ENCODE measurements at regions not wholly inside any gene's neighbourhood (a gene's known extent, or its start where the extent isn't known, plus 50 kb on each side); places are given as distances from the start of the nearest gene placed in this dataset.

DNA sequence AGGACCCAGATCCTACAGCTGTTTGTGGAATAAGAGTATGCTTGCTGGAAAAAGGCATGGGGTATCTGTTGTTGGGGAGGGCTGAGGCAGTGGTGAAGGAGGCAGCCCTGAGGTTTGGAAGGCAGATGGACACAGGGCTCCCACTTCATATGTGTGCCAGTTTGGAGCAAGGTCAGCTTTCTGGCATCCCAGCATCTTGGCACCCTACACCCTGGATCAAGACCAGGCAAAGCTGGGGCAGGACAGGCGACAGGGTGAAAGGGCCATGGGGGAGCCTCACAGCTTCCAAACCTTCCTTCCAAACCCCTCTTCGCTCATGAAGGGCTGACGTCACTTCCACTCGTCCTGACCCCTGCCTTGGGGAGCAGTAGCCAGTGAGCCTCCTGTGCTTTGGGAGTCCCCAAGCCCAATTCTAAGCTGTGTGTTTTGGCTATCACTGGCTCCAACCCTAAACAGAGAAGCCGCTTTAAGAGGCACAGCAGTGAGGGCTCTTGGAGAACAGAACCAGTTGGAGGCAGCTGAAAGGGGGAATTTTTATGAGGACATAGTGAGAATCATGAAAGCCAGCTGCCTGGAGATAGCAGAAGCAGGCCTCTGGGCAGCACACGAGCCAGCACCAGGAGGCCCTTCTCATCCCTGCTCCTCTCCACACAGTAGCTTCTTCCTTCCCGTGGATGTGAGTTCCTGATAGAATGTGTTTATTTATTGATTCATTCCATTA, 448.6 kb upstream of the CDH4 start:
- DNase-seq (ENCODE audit: low spot score): no peak

DNA sequence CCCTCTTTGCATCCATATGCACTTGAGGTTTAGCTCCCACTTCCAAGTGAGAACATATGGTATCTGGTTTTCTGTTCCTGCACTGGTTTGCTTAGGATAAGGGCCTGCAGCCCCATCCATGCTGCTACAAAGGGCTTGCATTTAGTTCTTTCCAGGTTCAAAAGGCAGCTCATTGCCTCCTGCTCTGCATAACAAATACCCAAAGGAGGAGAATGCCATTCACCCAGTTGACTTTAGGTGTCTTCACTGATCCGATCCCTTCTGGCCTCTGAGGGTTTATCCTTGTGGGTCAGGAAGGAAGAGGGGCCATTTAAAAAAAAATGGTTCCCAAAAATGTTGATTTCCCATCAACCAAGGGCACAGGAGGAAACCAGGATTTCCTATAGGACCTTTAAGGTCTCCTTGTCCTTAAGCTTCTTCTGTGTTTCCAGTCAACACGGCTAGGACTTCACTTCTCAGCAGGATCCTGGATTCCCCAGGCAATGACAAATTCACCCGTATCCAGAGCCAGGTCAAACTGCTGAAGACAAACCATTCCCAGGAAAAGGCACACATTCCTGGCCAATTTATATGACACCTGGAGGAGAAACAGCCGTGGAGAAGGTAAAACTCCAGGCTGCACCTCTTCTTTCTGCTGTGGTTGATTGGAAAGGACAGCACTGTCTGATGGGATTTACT, 447.7 kb upstream of the CDH4 start:
- no peak for DNase-seq (ENCODE audit: low spot score)

DNA sequence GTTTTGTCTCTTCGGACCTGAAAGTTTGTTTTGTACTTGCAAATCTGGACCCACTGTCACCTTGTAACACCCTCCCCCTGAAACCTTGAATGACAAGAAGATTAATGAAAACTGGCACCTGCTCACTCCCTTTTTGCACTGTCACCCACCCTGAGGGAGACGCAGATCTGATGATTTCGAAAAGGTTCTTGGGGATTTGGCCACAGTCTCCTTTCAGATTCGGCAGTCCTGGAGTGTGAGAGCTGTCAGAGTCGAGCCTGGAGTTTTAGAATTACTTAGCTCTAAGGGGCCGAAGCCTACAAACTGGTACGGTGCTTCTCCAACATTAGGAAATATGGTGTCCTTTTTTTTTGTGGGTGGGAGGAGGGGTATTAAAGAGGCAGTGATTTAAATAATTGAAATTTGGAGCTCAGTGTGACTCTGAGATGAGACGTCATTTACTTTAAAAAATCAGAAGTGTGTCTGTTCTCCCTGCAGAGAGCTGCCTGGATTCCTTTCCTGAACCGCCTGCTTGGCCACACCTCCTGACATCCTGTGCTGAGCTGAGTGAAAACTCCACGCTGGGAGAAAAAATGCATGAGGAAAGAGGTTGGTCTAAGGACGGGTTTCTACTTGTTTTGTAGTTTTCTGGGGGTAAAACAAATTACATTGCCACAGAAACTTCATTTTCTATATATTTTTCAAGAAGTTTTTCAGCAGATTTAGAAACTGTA, 447.0 kb upstream of the CDH4 start:
- no peak for DNase-seq (ENCODE audit: low spot score)

DNA sequence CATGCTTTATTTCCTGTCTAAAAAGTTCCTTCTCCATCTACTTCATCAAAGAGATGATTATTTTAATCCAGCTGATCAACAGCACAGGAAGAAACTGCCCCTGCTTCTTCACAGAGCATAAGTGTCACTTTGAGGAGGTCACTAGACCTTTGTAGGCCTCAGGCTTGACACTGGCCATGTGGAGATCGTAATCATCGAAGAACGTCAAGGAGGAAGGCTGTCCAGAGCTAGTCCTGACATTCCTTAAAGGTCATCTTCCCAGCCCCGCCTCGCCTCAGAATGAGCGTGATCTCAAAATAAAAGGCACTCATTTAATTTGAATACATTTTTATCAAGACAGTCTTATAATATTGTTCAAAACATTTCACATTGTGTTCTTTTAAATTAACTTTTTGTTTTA, 445.7 kb upstream of the CDH4 start:
- no peak for DNase-seq (ENCODE audit: low spot score)

DNA sequence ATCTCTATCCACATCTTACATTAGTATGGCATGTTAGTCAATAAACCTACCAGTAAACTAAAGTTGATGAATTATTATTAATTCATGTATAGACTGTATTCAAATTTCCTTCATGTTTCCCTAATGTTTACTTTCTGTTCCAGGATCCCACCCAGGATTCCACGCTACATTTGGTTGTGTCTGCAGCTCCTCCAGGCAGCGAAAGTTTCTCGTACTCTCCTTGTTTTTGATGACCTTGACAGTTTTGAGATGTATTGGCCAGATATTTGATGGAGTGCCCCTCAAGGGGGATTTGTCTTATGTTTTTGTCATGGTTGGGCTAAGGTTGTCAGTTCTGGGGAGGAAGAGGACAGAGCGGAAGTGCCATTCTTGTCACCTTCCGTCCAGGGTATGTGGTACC, 445.2 kb upstream of the CDH4 start:
- DNase-seq (ENCODE audit: low spot score): no peak

DNA sequence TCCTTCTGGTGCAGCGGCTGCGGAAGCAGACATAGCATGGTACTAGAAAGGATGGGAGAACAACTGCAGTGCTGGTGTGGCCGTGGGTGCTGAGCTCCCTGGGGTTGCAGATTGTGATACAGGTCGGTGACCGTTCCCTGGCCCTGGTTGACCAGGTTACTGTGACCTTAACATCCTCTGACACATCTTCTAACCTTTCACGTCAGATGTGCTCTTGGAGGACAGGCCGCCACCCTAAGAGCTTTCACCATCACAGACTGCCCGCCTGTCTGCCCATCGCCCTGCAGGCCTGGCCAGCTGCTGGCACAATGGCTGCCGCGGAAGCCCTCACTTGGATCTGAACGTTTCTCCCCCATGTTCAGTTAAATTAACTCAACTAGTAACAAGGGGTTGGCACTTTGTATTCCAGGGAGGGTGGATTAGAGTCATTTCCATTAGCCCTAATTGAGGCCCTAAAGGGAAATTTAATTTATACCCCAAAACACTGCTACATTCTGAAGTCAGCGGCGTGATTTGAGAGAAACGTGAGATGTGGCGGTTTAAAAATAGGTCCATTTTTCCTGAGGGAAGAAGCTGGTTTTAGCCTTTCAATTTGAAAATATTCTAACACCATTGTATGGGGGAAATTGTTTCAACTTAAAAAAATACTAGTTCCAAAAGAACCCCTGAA, 443.9 kb upstream of the CDH4 start:
- DNase-seq (ENCODE audit: low spot score): no peak

DNA sequence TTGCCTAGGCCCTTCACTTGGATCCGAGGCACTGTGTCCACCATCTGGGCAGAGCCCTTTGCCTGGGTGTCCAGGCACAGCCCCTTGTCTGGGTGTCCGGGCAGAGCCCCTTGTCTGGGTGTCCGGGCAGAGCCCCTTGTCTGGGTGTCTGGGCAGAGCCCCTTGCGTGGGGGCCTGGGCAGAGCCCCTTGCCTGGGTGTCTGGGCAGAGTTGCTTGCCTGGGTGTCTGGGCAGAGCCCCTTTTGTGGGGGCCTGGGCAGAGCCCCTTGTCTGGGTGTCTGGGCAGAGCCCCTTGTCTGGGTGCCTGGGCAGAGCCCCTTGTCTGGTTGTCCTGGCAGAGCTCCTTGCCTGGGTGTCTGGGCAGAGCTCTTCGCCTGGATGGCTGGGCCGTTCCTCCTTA, 443.4 kb upstream of the CDH4 start:
- DNase-seq (ENCODE audit: low spot score): no peak

DNA sequence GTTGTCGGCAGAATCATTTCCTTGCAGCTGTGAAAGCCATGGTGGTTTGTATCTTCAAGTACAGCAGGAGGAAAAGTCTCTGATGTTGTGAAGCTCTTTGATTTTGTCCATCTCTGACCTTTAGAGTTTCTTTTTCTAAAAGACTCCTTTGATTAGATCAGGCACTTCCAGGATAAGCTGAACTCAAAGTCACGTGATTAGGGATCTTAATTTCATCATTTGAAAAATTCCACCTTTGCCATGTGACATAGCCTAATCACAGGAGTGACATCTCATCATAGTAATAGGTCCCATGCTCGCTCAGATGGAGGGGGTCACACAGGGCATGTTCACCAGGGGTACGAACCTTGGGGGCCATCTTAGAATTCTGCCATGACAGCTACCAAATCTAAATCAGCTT, 441.5 kb upstream of the CDH4 start:
- DNase-seq (ENCODE audit: low spot score): no peak

DNA sequence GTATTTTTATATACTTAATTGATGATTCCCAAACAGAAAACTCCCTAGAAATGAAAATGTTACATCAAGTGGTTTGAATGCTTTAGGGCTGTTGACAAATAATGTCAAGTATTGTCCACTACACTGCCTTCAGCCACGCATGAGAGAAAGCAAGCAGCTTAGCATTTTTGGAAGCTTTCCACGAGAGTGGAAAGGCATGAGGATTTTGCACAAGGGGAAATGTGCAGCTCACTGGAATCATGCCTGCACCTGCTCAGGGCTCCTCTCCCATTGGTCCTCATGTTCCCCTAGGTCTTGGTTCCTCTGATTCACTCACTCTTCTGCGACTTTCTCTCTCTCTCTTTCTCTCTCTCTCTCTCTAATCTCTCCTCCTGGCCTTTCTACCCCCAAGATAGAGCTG, 439.5 kb upstream of the CDH4 start:
- DNase-seq (ENCODE audit: low spot score): no peak

DNA sequence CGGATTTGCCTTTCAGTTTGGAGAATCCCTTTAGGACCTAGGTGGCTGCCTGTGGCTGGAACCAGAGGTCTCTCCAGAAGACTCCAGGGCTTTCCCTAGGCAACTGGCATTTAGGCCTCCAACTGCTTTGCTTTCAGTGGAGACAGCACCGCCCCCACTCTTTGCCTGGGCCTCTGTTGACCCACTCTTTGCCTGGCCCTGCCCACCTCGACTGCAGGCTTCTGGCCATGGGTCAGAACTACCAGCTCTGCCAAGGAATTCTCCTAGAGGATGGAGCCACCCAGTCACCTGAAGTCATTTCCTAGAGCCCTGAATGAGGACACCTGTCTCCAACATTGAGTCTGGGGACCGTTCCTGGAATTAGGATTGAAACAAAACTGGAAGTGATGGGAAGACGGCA, 439.0 kb upstream of the CDH4 start:
- DNase-seq (ENCODE audit: low spot score): no peak

DNA sequence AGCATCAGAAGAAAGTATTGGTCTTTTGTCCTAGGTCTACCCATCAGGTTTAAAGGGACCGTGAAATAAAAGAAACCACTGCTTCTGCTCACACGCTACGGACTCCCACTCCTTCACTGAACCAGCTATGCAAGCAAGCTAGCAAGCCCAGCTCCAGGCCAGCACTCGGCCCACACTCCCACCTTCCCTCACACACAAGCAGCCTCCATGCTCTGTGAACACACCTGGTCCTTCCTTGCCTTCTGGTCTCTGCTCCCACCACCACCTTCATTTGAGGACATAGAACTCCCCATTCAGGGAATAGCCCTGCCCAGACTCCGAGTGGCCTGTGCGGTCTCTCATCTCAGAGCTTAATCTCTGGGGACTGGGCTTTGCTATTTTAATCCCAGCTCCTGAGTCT, 436.4 kb upstream of the CDH4 start:
- no peak for DNase-seq (ENCODE audit: low spot score)

DNA sequence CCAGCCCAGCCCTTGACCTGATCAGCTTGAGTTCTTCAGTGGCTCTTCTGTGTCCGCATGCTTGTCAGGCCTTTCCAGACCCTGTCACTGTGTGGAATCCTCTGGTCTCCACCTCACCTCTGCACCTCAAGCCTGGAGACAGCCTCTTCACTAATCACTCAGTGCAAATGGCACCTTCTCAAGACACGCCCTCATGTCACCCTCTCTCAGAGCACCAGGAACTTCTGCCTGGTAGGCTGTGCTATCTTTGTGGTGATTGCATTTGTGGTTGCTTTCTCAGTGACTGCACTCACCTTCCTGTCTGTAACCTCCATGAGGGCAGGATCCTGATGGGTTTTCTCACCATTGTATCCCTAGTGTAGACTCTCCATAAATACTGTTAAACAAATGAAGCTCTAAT, 435.2 kb upstream of the CDH4 start:
- no peak for DNase-seq (ENCODE audit: low spot score)

DNA sequence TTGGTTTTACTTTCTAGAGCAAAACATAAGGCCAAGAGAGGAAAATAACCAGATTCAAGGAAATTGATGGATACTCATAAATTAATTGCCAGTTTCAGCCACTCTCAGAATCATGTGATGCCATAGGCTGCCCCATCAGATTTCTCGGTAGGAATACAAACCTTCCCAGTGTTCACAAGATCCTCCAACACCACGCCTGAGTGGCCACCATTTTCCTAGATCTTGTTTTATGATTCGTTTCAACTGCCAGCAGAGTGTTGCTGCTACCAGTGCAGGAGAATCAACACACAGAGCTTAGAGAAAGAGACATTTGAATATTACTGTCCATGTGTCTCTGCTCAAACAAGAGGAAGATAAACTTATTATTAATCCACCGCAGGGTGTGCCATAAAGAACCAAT, 434.2 kb upstream of the CDH4 start:
- DNase-seq (ENCODE audit: low spot score): no peak

DNA sequence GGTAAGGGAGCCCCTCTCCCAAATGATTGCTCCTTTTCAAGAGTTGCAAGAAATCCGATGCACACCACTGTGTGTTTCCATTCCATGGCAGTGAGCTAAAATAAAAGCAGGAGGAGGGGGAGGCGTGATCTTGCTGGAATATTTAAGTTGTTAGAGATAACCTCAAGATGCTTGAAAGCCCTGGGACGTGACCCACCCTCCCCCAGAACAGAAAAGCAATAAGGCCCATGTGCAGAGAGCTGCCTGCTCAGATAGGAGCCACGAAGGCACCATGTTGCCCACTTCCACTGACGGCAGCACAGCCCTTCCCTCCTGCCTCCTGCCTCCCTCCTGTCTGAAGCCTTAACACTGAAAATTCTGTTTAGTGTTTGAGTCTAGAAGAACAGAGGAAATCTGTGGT, 432.6 kb upstream of the CDH4 start:
- DNase-seq (ENCODE audit: low spot score): no peak

DNA sequence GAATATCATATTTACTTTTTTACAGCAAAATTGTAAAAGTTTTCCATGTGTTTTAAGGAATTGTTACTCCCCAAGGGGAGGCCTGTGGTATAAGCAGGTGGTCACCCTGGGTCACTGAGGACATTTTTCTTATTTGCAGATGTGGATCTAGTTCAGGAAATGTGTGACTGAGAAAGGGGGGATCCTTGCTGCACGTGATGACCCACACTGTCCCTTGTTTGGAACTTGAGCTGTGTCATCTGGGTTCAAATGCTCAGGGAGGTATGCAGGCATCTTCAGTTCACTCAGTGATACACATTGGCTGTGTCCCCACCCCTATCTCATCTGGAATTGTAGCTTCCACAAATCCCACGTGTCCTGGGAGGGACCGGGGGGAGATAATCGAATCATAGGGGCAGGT, 431.9 kb upstream of the CDH4 start:
- DNase-seq (ENCODE audit: low spot score): no peak

DNA sequence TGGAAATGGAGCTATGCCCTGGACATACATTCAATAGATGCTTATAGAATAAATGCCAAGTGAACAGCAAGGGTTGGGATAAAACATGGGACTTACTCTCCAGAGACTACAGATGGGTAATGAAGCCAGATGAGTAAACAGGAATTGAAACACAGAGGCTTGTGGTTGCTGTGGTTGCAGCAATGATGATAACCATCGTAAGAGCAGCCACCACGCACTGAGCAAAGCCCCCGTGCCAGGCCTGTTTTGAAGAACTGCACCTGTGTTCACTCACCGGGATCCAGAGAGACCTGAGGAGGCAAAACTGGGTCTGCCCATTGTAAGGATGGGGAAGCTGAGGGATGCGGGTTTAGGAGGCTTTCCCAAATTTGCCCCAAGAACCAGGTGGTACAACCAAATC, 431.1 kb upstream of the CDH4 start:
- DNase-seq (ENCODE audit: low spot score): no peak

DNA sequence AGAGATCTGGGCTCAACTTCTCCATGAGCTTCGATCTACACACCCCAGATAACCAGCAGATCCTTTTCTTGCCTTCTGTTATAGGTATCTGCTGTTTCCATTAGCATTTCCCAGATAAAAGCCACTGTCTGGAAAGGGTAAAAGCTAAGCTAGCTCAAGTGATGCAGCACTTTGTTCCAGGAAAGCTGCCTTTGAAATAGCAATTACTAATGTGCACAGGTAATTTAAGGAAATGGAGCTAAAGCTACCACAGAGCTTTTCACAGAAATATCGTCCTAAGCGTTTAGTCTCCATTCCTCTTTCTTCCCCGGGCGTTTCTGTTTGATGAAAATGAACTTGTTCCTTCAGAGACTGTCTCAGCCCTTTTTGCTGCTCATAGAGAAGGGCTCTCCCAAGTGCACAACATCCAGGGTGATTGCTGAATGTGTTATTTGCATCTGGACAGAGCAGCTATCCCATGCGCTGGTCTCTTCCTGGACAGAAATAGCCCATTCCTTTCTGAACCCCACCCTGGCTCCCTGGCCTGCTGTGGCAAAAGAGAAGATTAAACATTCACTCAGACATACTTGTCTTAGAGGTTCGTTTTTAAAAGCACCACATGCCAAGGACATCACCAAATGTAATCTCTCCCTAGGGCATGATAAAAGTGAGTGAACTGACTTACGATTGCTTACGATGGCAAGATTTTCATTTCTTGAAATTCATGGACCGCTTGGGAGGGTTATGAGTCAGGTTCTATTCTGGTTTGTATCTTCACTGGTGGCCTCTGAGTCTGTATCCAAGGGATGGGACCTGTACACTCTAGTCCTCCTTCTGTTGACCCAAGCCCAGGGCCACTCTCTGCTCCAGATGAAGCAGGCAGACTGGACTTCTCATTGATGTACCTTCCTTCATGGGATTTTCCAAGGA, 429.1 kb upstream of the CDH4 start:
- DNase-seq (ENCODE audit: low spot score): no peak

DNA sequence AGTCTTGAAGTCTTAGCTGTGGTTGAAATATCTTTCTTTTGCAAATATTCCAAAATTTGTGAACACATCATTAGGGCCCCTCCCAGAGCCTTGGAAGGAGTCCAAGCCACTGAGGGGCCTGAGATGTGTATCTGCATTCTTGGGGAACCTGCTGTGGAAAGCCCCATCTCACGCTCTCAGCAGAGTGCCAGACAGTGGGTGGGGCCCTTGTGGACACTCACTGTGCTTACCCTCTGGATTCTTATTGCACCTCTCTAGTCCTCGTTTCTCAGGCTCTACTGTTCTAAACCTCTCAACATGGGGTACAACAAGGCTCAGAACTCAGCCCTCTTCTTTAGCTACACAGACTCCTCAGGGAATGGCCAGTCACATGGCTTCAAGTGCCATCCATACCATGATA, 416.2 kb upstream of the CDH4 start:
- DNase-seq (ENCODE audit: low spot score): no peak

DNA sequence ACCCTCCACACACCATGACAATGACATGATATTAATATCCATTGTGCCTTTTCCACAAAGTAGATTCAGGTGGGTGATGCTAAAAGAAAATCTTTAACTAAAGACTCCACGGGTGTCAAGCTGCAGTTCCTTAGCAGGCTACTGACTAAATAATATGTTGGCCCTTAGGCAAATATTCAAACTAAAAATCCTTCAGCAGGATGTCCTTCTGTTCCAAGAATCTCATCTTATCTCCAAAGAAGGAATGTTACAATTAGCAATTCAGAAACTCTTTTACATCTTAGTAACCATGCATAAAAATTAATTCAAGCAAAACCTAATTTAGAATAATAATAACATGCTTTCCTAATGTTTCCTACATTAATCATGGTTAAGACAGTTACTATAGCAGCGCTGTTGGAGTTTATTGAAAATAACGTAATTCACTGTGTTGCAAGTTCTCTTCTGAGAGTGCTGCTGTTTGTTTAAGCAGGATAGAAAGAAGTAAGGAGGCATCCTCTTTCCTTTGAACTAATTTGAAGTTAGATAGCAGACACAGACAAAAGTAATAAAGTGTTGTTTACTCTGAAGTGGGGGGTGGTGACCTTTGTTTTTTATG, 414.8 kb upstream of the CDH4 start:
- DNase-seq (ENCODE audit: low spot score): no peak

DNA sequence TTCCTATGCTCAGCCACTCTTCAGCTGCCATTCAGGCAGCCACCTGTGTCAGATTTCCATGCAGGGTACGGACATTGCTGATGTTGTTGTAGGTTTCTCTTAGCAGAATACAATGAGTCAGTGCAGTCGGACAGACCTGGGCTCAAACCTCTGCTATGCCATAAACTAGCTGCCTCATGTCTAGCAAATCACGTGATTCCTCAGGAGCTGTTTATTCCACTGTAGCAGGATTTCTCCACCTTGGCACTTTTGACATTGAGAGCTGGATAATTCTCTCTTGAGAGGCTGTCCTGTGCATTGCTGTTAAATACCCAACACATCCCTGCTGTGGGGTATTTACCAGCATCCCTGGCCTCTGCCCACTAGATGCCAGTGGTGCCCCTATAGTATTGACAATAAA, 413.8 kb upstream of the CDH4 start:
- no peak for DNase-seq (ENCODE audit: low spot score)

DNA sequence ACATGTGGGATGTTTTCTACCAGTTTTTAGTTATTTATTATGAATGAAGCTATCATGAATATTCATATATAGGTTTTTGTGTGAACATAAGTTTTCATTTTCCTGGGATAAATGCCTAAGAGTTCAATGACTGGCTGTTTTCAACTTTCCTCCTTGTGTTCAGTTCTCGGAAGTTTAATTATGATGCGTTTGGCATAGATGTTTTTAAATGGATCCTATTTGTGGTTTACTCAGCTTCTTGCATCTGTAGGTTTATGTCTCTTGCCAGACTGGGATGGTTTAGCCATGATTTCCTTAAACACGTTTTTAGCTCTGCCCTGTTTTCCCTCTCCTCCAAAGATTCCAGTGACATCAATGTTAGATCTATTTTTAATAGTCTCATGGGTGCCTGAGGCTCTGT, 411.1 kb upstream of the CDH4 start:
- DNase-seq (ENCODE audit: low spot score): no peak

DNA sequence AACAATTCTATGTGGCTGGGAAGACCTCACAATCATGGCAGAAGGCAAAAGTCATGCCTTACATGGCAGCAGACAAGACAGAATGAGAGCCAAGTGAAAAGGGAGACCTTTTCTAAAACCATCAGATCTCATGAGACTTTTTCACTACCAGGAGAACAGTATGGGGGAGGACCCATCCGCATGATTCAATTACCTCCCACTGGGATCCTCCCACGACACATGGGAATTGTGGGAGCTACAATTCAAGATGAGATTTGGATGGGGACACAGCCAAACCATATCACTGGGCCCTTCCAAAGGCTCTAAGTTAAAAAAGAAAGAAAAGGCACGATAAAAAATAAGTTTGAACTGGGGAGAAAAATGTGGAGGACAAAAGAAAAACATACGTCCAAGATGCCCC, 406.9 kb upstream of the CDH4 start:
- no peak for DNase-seq (ENCODE audit: low spot score)
